Activated T-helper 1 cell treated with Interleukin-2 at 50 U/mL for 16 hours (primary cell): ENCODE measurements at regions not wholly inside any gene's neighbourhood (a gene's known extent, or its start where the extent isn't known, plus 50 kb on each side); places are given as distances from the start of the nearest gene placed in this dataset.
A peak's percentile ranks its signal among the peaks of the same experiment; 100 is the strongest.

Source experiments
- DNase-seq: peaks from one replicate; pipeline ENCODE4 v3.0.0-alpha.2; 2020; ENCODE audit warnings: low read depth

GRCh38 chr15:69505956-69506556 is 53.4 kb downstream of the RPLP1 start:
- DNase-seq = no peak

GRCh38 chr15:69508659-69509058 is 56.0 kb downstream of the RPLP1 start:
- DNase-seq = no peak

- no peak for DNase-seq
These were observed 56.5 kb downstream of the RPLP1 start for GRCh38 chr15:69509131-69509530.

GRCh38 chr15:69510556-69510955 is 57.9 kb downstream of the RPLP1 start:
- no peak for DNase-seq

GRCh38 chr15:69511015-69511414 is 58.4 kb downstream of the RPLP1 start:
- DNase-seq = no peak

- DNase-seq = no peak
These were observed 59.2 kb downstream of the RPLP1 start for GRCh38 chr15:69511716-69512340.

- DNase-seq = no peak
These were observed 60.9 kb downstream of the RPLP1 start for GRCh38 chr15:69513450-69513960.

- no peak for DNase-seq
These were observed 61.4 kb downstream of the RPLP1 start for GRCh38 chr15:69513986-69514385.

GRCh38 chr15:69515508-69515907 is 62.9 kb downstream of the RPLP1 start:
- DNase-seq = no peak

- no peak for DNase-seq
These were observed 63.3 kb downstream of the RPLP1 start for GRCh38 chr15:69515926-69516325.

- DNase-seq = no peak
These were observed 64.4 kb downstream of the RPLP1 start for GRCh38 chr15:69517052-69517451.

GRCh38 chr15:69518806-69519205 is 66.2 kb downstream of the RPLP1 start:
- DNase-seq = no peak

- DNase-seq = no peak
These were observed 67.4 kb downstream of the RPLP1 start for GRCh38 chr15:69520067-69520466.

GRCh38 chr15:69522361-69522760 is 69.7 kb downstream of the RPLP1 start:
- no peak for DNase-seq

- DNase-seq = peak; percentile 41
These were observed 70.7 kb downstream of the RPLP1 start for GRCh38 chr15:69523010-69524001.

GRCh38 chr15:69524296-69524695 is 71.7 kb downstream of the RPLP1 start:
- DNase-seq = no peak

GRCh38 chr15:69524814-69525213 is 72.2 kb downstream of the RPLP1 start:
- no peak for DNase-seq

- DNase-seq = no peak
These were observed 72.9 kb downstream of the RPLP1 start for GRCh38 chr15:69525543-69525942.

- no peak for DNase-seq
These were observed 73.8 kb downstream of the RPLP1 start for GRCh38 chr15:69526081-69527061.

GRCh38 chr15:69529141-69529540 is 76.5 kb downstream of the RPLP1 start:
- no peak for DNase-seq

GRCh38 chr15:69529961-69530633 is 77.5 kb downstream of the RPLP1 start:
- no peak for DNase-seq
